ENCODE measurements at regions not wholly inside any gene's neighbourhood (a gene's known extent, or its start where the extent isn't known, plus 50 kb on each side); places are given as distances from the start of the nearest gene placed in this dataset.

DNA sequence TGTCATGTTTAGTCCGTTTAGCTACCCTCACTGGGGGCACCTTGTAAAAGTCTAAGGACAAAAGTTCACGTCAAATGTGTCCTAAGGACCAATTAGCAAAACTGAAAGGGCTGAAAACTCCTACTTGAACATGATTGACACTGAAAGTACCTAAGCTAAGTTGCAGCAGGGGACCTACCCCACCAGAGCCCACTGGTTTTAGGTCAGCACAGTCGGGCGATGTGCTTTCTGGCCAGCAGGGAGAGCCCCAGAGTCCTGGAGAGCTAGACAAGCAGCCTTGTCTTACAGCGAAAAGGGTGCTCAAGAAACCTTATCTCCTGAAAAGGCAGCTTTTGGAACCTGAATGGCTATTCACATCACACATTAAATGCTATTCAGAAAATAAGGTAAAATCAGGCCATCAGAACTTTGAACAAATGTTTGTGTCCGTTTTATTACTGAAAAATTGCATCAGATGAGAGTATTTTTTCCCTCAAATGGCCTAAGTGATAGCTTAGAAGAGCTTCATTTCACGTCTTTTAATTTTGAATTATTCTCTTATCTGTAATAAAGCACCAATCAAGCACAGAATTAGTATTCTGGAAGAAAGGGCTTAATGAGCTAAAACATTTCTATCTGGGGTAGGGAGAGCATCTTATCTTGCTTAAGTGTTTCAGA lies 52.2 kb upstream of the MKI67 start:
- no peak for DNase-seq (ENCODE audit: low read depth, low spot score)
- no peak overlapping the region for H3K4me3 ChIP-seq (ENCODE audit: low read depth, low read length)
- TF ChIP-seq, protein P1, sequence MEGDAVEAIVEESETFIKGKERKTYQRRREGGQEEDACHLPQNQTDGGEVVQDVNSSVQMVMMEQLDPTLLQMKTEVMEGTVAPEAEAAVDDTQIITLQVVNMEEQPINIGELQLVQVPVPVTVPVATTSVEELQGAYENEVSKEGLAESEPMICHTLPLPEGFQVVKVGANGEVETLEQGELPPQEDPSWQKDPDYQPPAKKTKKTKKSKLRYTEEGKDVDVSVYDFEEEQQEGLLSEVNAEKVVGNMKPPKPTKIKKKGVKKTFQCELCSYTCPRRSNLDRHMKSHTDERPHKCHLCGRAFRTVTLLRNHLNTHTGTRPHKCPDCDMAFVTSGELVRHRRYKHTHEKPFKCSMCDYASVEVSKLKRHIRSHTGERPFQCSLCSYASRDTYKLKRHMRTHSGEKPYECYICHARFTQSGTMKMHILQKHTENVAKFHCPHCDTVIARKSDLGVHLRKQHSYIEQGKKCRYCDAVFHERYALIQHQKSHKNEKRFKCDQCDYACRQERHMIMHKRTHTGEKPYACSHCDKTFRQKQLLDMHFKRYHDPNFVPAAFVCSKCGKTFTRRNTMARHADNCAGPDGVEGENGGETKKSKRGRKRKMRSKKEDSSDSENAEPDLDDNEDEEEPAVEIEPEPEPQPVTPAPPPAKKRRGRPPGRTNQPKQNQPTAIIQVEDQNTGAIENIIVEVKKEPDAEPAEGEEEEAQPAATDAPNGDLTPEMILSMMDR (IDR thresholded peaks at IDR 0.05; ENCODE audit: insufficient read depth, low read length, missing control alignments) = peak; percentile 23
- ChIA-PET POLR2A (no interaction called here), CTCF (interaction anchor here (0.6 kb wide), 1 partner anchor 25 kb away, joined by 3 read pairs; no protein-coding TSS in a partner anchor)

- ChIA-PET CTCF (no interaction called here), POLR2A (no interaction called here)
- TF ChIP-seq, protein P1 (IDR thresholded peaks at IDR 0.05; ENCODE audit: insufficient read depth, low read length, missing control alignments) = no peak
- no peak for DNase-seq (ENCODE audit: low read depth, low spot score)
- no peak overlapping the region for H3K4me3 ChIP-seq (ENCODE audit: low read depth, low read length)
Observed at GRCh38 chr10:128180843-128181242, 54.6 kb upstream of the MKI67 start.

DNA sequence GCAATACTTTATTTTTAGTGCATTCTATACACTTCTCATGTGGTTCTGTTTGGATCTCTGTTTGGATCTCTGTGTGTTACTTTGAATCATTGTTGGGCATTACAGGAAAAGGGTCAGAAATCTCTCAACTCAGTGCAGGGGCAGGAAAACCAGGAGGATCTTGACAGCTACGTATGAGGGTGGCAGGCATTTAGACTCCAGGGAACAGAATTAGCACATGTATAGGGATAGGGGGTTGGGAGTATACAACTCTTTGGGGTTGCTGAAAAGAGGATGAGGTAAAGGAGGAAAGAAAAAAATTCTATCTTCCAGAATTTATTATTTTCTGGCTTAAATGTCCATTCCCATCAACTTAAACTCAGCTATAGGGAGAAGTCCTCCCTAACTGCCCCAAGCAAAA lies 59.4 kb upstream of the MKI67 start:
- CTCF ChIA-PET = no interaction called here
- no peak overlapping the region for H3K4me3 ChIP-seq (ENCODE audit: low read depth, low read length)
- POLR2A ChIA-PET = no interaction called here
- no peak for DNase-seq (ENCODE audit: low read depth, low spot score)
- TF ChIP-seq, protein P1 (IDR thresholded peaks at IDR 0.05; ENCODE audit: insufficient read depth, low read length, missing control alignments) = no peak

DNA sequence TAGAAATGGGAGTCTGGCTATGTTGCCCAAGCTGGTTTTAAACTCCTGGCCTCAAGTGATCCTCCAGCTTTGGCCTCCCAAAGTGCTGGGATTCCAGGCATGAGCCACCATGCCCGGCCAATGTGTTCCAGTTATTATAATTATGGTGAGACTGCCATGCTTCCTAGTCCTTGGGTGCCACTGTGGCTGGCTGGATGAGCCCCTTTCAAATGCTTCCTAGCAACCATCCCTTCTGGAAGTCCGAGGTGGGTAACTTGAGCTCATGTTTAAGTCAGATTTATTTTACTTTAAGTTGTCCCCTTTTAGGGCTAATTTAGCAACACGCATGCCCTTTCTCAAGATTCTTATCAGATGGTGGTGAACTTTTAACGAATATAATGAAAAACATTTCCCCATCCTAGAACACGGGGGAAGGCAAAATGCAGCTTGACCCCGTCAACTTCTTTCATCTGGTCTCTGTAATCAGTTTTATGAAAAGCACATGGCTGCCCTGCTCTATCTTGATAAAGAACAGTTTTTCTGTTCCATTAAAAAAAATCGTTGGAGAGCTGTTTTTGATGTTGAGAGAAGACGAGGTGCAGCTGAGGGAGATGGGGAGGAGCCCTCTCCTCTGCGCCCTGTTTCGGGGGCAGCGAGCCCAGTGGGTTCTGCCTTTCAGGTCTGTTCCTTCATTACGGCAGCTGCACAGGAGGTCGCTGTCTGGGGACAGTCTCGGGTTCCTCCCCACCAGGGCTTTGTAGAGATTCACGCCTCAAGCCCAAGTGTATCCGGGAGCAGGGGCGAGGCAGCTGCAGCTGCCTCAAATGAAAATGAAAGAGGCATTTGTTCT lies 61.0 kb upstream of the MKI67 start:
- CTCF ChIA-PET = interaction anchor here (1.0 to 1.2 kb wide), 2 partner anchors 23 to 25 kb away, joined by 3 to 4 read pairs; no protein-coding TSS in a partner anchor
- TF ChIP-seq, protein P1 (IDR thresholded peaks at IDR 0.05; ENCODE audit: insufficient read depth, low read length, missing control alignments) = no peak
- no peak for DNase-seq (ENCODE audit: low read depth, low spot score)
- H3K4me3 ChIP-seq (ENCODE audit: low read depth, low read length) = no peak overlapping the region
- POLR2A ChIA-PET = no interaction called here

DNA sequence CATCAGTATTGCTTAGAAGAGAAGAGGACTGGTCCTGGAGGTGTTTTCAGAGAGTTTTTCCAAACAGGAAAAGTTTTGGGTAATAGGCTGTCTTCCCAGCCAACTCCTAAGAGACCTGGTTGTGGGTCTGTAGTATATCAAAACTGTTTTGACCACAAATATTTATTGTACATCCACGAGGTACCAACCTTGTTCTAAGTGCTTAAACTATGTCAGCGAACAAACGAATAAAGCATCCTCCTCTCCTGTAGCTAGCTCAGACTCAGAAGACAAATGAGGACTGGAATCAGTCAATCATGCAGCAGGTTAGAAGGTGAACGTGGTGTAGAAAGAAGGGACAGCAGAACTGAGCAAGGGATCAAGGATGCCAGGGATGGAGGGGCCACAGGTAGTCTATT lies 61.6 kb upstream of the MKI67 start:
- ChIA-PET CTCF (interaction anchor here (1.0 kb wide), 1 partner anchor 24 kb away, joined by 3 read pairs; no protein-coding TSS in a partner anchor), POLR2A (no interaction called here)
- TF ChIP-seq, protein P1 (IDR thresholded peaks at IDR 0.05; ENCODE audit: insufficient read depth, low read length, missing control alignments) = no peak
- H3K4me3 ChIP-seq (ENCODE audit: low read depth, low read length) = no peak overlapping the region
- no peak for DNase-seq (ENCODE audit: low read depth, low spot score)

DNA sequence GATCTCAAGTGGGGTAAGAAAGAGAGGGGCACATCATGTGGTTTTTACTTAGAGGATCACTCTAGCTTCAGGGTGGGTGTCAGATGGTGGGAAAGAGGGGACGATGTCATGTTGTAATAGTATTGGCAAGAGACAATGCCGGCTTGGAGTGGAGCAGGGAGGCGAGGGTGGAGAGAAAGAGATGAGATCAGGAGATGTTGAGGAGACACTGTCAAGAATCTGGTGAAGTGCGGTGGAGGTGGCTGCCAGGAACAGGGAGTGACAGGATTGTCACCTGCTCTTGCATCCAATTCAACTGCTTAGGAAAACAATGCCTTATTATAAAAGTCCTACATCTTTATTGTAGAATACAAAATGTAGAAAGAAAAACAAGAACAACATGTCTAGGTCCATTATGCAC lies 63.0 kb upstream of the MKI67 start:
- H3K4me3 ChIP-seq (ENCODE audit: low read depth, low read length) = no peak overlapping the region
- TF ChIP-seq, protein P1 (IDR thresholded peaks at IDR 0.05; ENCODE audit: insufficient read depth, low read length, missing control alignments) = no peak
- ChIA-PET CTCF (no interaction called here), POLR2A (no interaction called here)
- DNase-seq (ENCODE audit: low read depth, low spot score) = no peak
